GM12892 (cell line): ENCODE measurements at regions not wholly inside any gene's neighbourhood (a gene's known extent, or its start where the extent isn't known, plus 50 kb on each side); places are given as distances from the start of the nearest gene placed in this dataset.
"Not testable (repeated sequence)": the region's sequence is repeated elsewhere in the genome, so short reads cannot be mapped to it uniquely, and the experiment has no call there.

ENCODE experiments used
- POLR2A ChIP-seq: IDR thresholded peaks from 2 replicates; pipeline ENCODE4 v1.6.1; 2011; ENCODE audit warnings: low read depth, low read length, control low read depth
- POLR2AphosphoS5 ChIP-seq: IDR thresholded peaks from 2 replicates; pipeline ENCODE4 v1.6.1; 2011; ENCODE audit warnings: low read depth, low read length, control low read depth

- TF ChIP-seq POLR2A, POLR2AphosphoS5: not testable (repeated sequence)
Measured at GRCh38 chr1:22211459-22211858, 68.6 kb upstream of the WNT4 start.
